A673 (cell line): ENCODE measurements at regions not wholly inside any gene's neighbourhood (a gene's known extent, or its start where the extent isn't known, plus 50 kb on each side); places are given as distances from the start of the nearest gene placed in this dataset.

ENCODE experiments used
- BruUV-seq: library from RNA; stranded (reverse); fragments of 400-500 nt; replicated peaks from 2 replicates; lab custom pipeline; 2021; lab: Mats Ljungman, UMichigan
- CTCF ChIA-PET: fragments of 300-600 bp; sonication (Branson Sonifier 250); formaldehyde crosslinking; loops from one replicate; lab custom pipeline; 2022; ENCODE audit warnings: antibody characterized with exemption; lab: Charles Lee
- POLR2A ChIA-PET: fragments of 300-600 bp; sonication (Branson Sonifier 250); formaldehyde crosslinking; loops from one replicate; lab custom pipeline; 2022; ENCODE audit warnings: antibody characterized with exemption; ENCODE audit not compliant: low non-redundant PET; lab: Charles Lee
- DNase-seq: peaks from one replicate; pipeline ENCODE4 v3.0.0-alpha.2; 2015; ENCODE audit warnings: low spot score
- H3K27ac ChIP-seq: fragments of 200-600 bp; sonication (generic); 2 replicates; pipeline ENCODE4 v1.5.1; 2016; ENCODE audit warnings: mixed run types, low read depth, mild to moderate bottlenecking, mixed read lengths, antibody characterized with exemption, low read length; ENCODE audit not compliant: poor library complexity, severe bottlenecking
- H3K27me3 ChIP-seq: fragments of 200-600 bp; sonication (generic); replicated peaks from 2 replicates; pipeline ENCODE4 v1.6.1; 2017; ENCODE audit warnings: mixed run types, low read depth, mild to moderate bottlenecking, mixed read lengths, antibody characterized with exemption, low read length; ENCODE audit not compliant: insufficient read depth, poor library complexity
- H3K36me3 ChIP-seq: fragments of 200-600 bp; sonication (generic); 2 replicates; pipeline ENCODE4 v1.6.1; 2016; ENCODE audit warnings: mixed run types, mild to moderate bottlenecking, mixed read lengths, antibody characterized with exemption, low read length; ENCODE audit not compliant: insufficient read depth, poor library complexity, severe bottlenecking
- H3K4me1 ChIP-seq: fragments of 200-600 bp; sonication (generic); 2 replicates; pipeline ENCODE4 v1.6.1; 2017; ENCODE audit warnings: mixed run types, mild to moderate bottlenecking, mixed read lengths, antibody characterized with exemption, low read length; ENCODE audit not compliant: insufficient read depth, poor library complexity, severe bottlenecking
- H3K4me3 ChIP-seq: fragments of 200-600 bp; sonication (generic); 2 replicates; pipeline ENCODE4 v1.5.1; 2016; ENCODE audit warnings: low read depth, mixed run types, mild to moderate bottlenecking, mixed read lengths, low read length; ENCODE audit not compliant: poor library complexity, severe bottlenecking
- H3K9me3 ChIP-seq: fragments of 200-600 bp; sonication (generic); 2 replicates; pipeline ENCODE4 v1.6.1; 2016; ENCODE audit warnings: mixed run types, low read depth, mild to moderate bottlenecking, mixed read lengths, antibody characterized with exemption, low read length; ENCODE audit not compliant: poor library complexity, severe bottlenecking
- CTCF ChIP-seq: fragments of 300-800, 200-600 bp; sonication (generic); conservative IDR thresholded peaks from 2 replicates; pipeline ENCODE4 v1.5.1; 2017; ENCODE audit warnings: low read depth, mild to moderate bottlenecking, antibody characterized with exemption, low read length, moderate library complexity, mixed read lengths
- EZH2 ChIP-seq: fragments of 200-600 bp; sonication (generic); IDR thresholded peaks from 2 replicates; pipeline ENCODE4 v1.6.1; 2017; ENCODE audit warnings: borderline replicate concordance, low read depth, mild to moderate bottlenecking, mixed read lengths, antibody characterized with exemption, low read length; ENCODE audit not compliant: poor library complexity, severe bottlenecking
- intact Hi-C: fragments of 100-400 bp; cut with micrococcal nuclease; formaldehyde crosslinking; loops from one replicate; pipeline ENCODE4 v1.10.0; 2022; ENCODE audit not compliant: unreplicated experiment

- Histone ChIP-seq H3K4me1 (no peaks in the 10 kb centered on the region), H3K9me3 (no peaks in the 10 kb centered on the region), H3K4me3 (no peak overlapping the region), H3K27me3 (peaks cover 4% of the 10 kb centered on the region), H3K27ac (no peak overlapping the region), H3K36me3 (no peaks in the 10 kb centered on the region)
- no peak for DNase-seq
- CTCF ChIA-PET, result no interaction called here
- TF ChIP-seq CTCF (no peak), EZH2 (no peak)
- POLR2A ChIA-PET, result no interaction called here
- intact Hi-C loops, result no loop called here
- BruUV-seq, result no TSS peak
These were observed 637.2 kb upstream of the GRAMD2B start for GRCh38 chr5:125786021-125786420.

GRCh38 chr5:125793470-125793869, 629.7 kb upstream of the GRAMD2B start:
- H3K4me3 ChIP-seq, result no peak overlapping the region
- intact Hi-C loops, result no loop called here
- no peaks in the 10 kb centered on the region for H3K4me1 ChIP-seq
- peaks cover 4% of the 10 kb centered on the region for H3K27me3 ChIP-seq
- CTCF ChIA-PET, result no interaction called here
- POLR2A ChIA-PET, result no interaction called here
- DNase-seq, result no peak
- TF ChIP-seq EZH2, result no peak
- TF ChIP-seq CTCF, result no peak
- H3K9me3 ChIP-seq, result no peaks in the 10 kb centered on the region
- H3K36me3 ChIP-seq, result no peaks in the 10 kb centered on the region
- H3K27ac ChIP-seq, result no peak overlapping the region
- no TSS peak for BruUV-seq

- no TSS peak for BruUV-seq
- Histone ChIP-seq H3K27ac (no peak overlapping the region), H3K4me1 (no peaks in the 10 kb centered on the region), H3K9me3 (no peaks in the 10 kb centered on the region), H3K27me3 (no peaks in the 10 kb centered on the region), H3K36me3 (no peaks in the 10 kb centered on the region), H3K4me3 (no peak overlapping the region)
- ChIA-PET CTCF (no interaction called here), POLR2A (no interaction called here)
- no peak for TF ChIP-seq EZH2
- intact Hi-C loops, result no loop called here
- no peak for DNase-seq
These were observed 628.3 kb upstream of the GRAMD2B start for GRCh38 chr5:125794922-125795321.

- intact Hi-C loops, result no loop called here
- Histone ChIP-seq H3K9me3 (no peaks in the 10 kb centered on the region), H3K27ac (no peak overlapping the region), H3K4me1 (no peaks in the 10 kb centered on the region), H3K4me3 (no peak overlapping the region), H3K27me3 (no peaks in the 10 kb centered on the region), H3K36me3 (no peaks in the 10 kb centered on the region)
- no TSS peak for BruUV-seq
- DNase-seq, result peak; percentile 44
- ChIA-PET POLR2A (no interaction called here), CTCF (no interaction called here)
- TF ChIP-seq CTCF (no peak), EZH2 (no peak)
These were observed 624.9 kb upstream of the GRAMD2B start for GRCh38 chr5:125798307-125798706.
